ENCODE measurements at regions not wholly inside any gene's neighbourhood (a gene's known extent, or its start where the extent isn't known, plus 50 kb on each side); places are given as distances from the start of the nearest gene placed in this dataset.

DNA sequence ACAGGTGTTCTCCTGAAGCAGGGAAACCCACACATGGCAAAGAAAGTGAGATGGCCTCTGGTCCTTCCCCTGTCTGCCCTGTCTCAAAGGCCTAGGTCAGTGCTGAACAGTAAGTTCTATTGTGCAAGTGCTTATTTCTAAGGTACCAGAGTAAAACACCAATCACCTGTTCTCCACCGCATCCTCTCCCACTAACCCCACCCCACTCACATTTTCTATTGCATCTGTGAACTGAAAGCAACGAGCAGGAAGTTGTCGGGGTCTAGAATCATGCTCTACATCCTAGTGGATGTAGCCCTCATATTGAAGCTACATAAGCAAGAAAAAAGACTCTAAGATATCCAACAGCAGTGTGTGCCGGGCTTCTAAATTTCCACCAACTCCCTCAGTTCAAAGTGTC is 265.9 kb downstream of the ENC1 start:
- Histone ChIP-seq H3K36me3 (ENCODE audit: control insufficient read depth in 2 of 2, extremely low read depth in 1 of 2, insufficient read depth in 1 of 2, low read length in 1 of 2) (no peaks in the 10 kb centered on the region), H3K27me3 (replicated peaks in 1 of 2; ENCODE audit: control insufficient read depth in 2 of 2, extremely low read depth in 1 of 2, insufficient read depth in 2 of 2, low read length in 1 of 2) (peaks cover 0 to 3% of the 10 kb centered on the region in 2 experiments), H3K9me3 (no peaks in the 10 kb centered on the region), H3K27ac (ENCODE audit: low read length) (no peak overlapping the region), H3K4me1 (ENCODE audit: control insufficient read depth in 1 of 2, extremely low read depth in 1 of 2, insufficient read depth in 2 of 2, low read length in 2 of 2) (no peaks in the 10 kb centered on the region), H3K4me3 (ENCODE audit: control insufficient read depth in 1 of 2, extremely low read depth in 1 of 2, low read length in 1 of 2) (no peak overlapping the region)
- ATAC-seq (replicated peaks in 1 of 4) (peak in 1 of 4 experiments; percentile 38), DNase-seq (no peak)
- POLR2A ChIA-PET = no interaction called here
- H3K9me3 Mint-ChIP-seq = no peaks in the 10 kb centered on the region
- H3K27me3 Mint-ChIP-seq = peaks cover 0 to 9% of the 10 kb centered on the region in 2 donors
- H3K4me3 Mint-ChIP-seq = no peak overlapping the region
- H3K36me3 Mint-ChIP-seq = no peaks in the 10 kb centered on the region
- WGBS (ENCODE audit: insufficient coverage) = 44% methylated on average over 2 of the region's 4 CpGs
- no peaks in the 10 kb centered on the region for H3K4me1 Mint-ChIP-seq
- H3K27ac Mint-ChIP-seq = no peak overlapping the region
- CTCF ChIA-PET = no interaction called here

- no peaks in the 10 kb centered on the region for H3K4me1 ChIP-seq (ENCODE audit: control insufficient read depth in 1 of 2, extremely low read depth in 1 of 2, insufficient read depth in 2 of 2, low read length in 2 of 2)
- H3K4me1 Mint-ChIP-seq = no peaks in the 10 kb centered on the region
- H3K27ac ChIP-seq (ENCODE audit: low read length) = no peak overlapping the region
- no peak overlapping the region for H3K27ac Mint-ChIP-seq
- peaks cover 0 to 3% of the 10 kb centered on the region in 2 experiments for H3K27me3 ChIP-seq (replicated peaks in 1 of 2; ENCODE audit: control insufficient read depth in 2 of 2, extremely low read depth in 1 of 2, insufficient read depth in 2 of 2, low read length in 1 of 2)
- H3K4me3 Mint-ChIP-seq = no peak overlapping the region
- no peaks in the 10 kb centered on the region for H3K9me3 ChIP-seq
- H3K36me3 ChIP-seq (ENCODE audit: control insufficient read depth in 2 of 2, extremely low read depth in 1 of 2, insufficient read depth in 1 of 2, low read length in 1 of 2) = no peaks in the 10 kb centered on the region
- no peaks in the 10 kb centered on the region for H3K36me3 Mint-ChIP-seq
- H3K4me3 ChIP-seq (ENCODE audit: control insufficient read depth in 1 of 2, extremely low read depth in 1 of 2, low read length in 1 of 2) = no peak overlapping the region
- H3K9me3 Mint-ChIP-seq = no peaks in the 10 kb centered on the region
- no CpG with 5 or more reads among the region's 1 CpG for WGBS (ENCODE audit: insufficient coverage)
- no peak for DNase-seq
- no peak for ATAC-seq (replicated peaks in 1 of 4)
- ChIA-PET POLR2A (no interaction called here), CTCF (no interaction called here)
- H3K27me3 Mint-ChIP-seq = peaks cover 0 to 4% of the 10 kb centered on the region in 2 donors
These were observed 267.5 kb downstream of the ENC1 start for GRCh38 chr5:74373076-74373475.

DNA sequence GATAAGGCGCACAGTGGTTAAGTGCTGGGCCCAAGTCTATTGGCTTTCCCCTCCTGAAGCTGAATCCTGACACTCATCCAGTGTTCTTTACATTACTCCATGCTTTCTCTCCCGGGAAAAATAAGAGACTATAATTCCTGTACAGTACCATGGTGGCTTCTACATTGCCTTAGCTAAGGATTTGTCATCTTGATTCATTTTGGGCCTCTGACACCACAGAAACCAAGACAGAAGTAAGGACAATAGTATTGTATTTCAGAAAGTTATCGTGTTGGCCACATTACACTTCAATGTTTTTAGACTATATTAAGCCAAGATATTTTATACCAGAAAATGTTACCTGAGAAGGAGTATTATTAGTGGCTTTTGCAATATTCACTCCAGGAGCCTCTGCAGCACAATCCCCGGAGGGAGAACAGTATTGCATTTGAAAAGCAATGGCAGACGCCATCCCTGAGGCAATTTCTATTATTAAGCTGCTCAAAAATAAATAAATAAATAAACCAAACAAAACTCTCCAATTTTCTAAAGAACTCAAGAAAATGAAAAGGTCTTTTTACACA is 267.9 kb downstream of the ENC1 start:
- Histone ChIP-seq H3K4me1 (ENCODE audit: control insufficient read depth in 1 of 2, extremely low read depth in 1 of 2, insufficient read depth in 2 of 2, low read length in 2 of 2) (no peaks in the 10 kb centered on the region), H3K9me3 (no peaks in the 10 kb centered on the region), H3K27ac (ENCODE audit: low read length) (no peak overlapping the region), H3K27me3 (replicated peaks in 1 of 2; ENCODE audit: control insufficient read depth in 2 of 2, extremely low read depth in 1 of 2, insufficient read depth in 2 of 2, low read length in 1 of 2) (peaks cover 0 to 3% of the 10 kb centered on the region in 2 experiments), H3K4me3 (ENCODE audit: control insufficient read depth in 1 of 2, extremely low read depth in 1 of 2, low read length in 1 of 2) (no peak overlapping the region), H3K36me3 (ENCODE audit: control insufficient read depth in 2 of 2, extremely low read depth in 1 of 2, insufficient read depth in 1 of 2, low read length in 1 of 2) (no peaks in the 10 kb centered on the region)
- H3K36me3 Mint-ChIP-seq = no peaks in the 10 kb centered on the region
- H3K27me3 Mint-ChIP-seq = no peaks in the 10 kb centered on the region
- CTCF ChIA-PET = no interaction called here
- H3K4me1 Mint-ChIP-seq = no peaks in the 10 kb centered on the region
- ATAC-seq (replicated peaks in 1 of 4) = no peak
- POLR2A ChIA-PET = no interaction called here
- H3K9me3 Mint-ChIP-seq = no peaks in the 10 kb centered on the region
- DNase-seq = no peak
- no peak overlapping the region for H3K4me3 Mint-ChIP-seq
- H3K27ac Mint-ChIP-seq = no peak overlapping the region
- no CpG with 5 or more reads among the region's 5 CpGs for WGBS (ENCODE audit: insufficient coverage)

DNA sequence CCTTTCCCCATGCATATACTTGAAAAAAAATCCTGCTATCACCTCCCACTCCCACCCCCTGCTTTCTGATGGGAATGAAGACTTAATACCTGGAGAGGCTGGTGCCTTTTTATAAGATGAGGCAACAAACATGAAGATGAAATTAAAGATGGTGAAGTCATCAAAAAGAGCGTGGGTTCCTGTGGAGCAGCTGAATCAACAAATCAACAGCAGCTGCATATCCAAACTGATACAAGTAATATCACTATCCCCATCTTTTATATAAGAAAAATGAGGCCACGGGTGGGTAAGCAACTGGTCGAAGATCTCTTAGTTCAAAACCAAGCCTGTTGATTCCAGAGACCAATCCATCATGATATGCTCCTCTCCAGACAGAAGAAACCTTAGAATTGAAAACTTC is 268.5 kb downstream of the ENC1 start:
- 82% methylated on average over 2 of the region's 3 CpGs for WGBS (ENCODE audit: insufficient coverage)

GRCh38 chr5:74371621-74372020 is 268.9 kb downstream of the ENC1 start:
- Histone ChIP-seq H3K4me1 (ENCODE audit: control insufficient read depth in 1 of 2, extremely low read depth in 1 of 2, insufficient read depth in 2 of 2, low read length in 2 of 2) (no peaks in the 10 kb centered on the region), H3K27ac (ENCODE audit: low read length) (no peak overlapping the region), H3K27me3 (replicated peaks in 1 of 2; ENCODE audit: control insufficient read depth in 2 of 2, extremely low read depth in 1 of 2, insufficient read depth in 2 of 2, low read length in 1 of 2) (peaks cover 0 to 4% of the 10 kb centered on the region in 2 experiments), H3K36me3 (ENCODE audit: control insufficient read depth in 2 of 2, extremely low read depth in 1 of 2, insufficient read depth in 1 of 2, low read length in 1 of 2) (no peaks in the 10 kb centered on the region), H3K9me3 (no peaks in the 10 kb centered on the region), H3K4me3 (ENCODE audit: control insufficient read depth in 1 of 2, extremely low read depth in 1 of 2, low read length in 1 of 2) (no peak overlapping the region)
- Mint-ChIP-seq H3K27ac (no peak overlapping the region), H3K27me3 (no peaks in the 10 kb centered on the region), H3K36me3 (no peaks in the 10 kb centered on the region), H3K4me3 (no peak overlapping the region), H3K4me1 (no peaks in the 10 kb centered on the region), H3K9me3 (no peaks in the 10 kb centered on the region)
- ChIA-PET CTCF (no interaction called here), POLR2A (no interaction called here)
- WGBS (ENCODE audit: insufficient coverage) = 90% methylated on average over 4 of the region's 5 CpGs
- ATAC-seq (replicated peaks in 1 of 4) (no peak), DNase-seq (no peak)

More for the DNA sequence above, 268.5 kb downstream of the ENC1 start:
- ATAC-seq (replicated peaks in 1 of 4) (no peak), DNase-seq (no peak)
- no peaks in the 10 kb centered on the region for H3K36me3 ChIP-seq (ENCODE audit: control insufficient read depth in 2 of 2, extremely low read depth in 1 of 2, insufficient read depth in 1 of 2, low read length in 1 of 2)
- no peak overlapping the region for H3K4me3 ChIP-seq (ENCODE audit: control insufficient read depth in 1 of 2, extremely low read depth in 1 of 2, low read length in 1 of 2)
- H3K4me3 Mint-ChIP-seq = no peak overlapping the region
- H3K27me3 Mint-ChIP-seq = no peaks in the 10 kb centered on the region
- H3K4me1 Mint-ChIP-seq = no peaks in the 10 kb centered on the region
- ChIA-PET POLR2A (no interaction called here), CTCF (no interaction called here)
- H3K9me3 ChIP-seq = no peaks in the 10 kb centered on the region
- no peaks in the 10 kb centered on the region for H3K4me1 ChIP-seq (ENCODE audit: control insufficient read depth in 1 of 2, extremely low read depth in 1 of 2, insufficient read depth in 2 of 2, low read length in 2 of 2)
- no peaks in the 10 kb centered on the region for H3K36me3 Mint-ChIP-seq
- no peak overlapping the region for H3K27ac Mint-ChIP-seq
- peaks cover 0 to 2% of the 10 kb centered on the region in 2 experiments for H3K27me3 ChIP-seq (replicated peaks in 1 of 2; ENCODE audit: control insufficient read depth in 2 of 2, extremely low read depth in 1 of 2, insufficient read depth in 2 of 2, low read length in 1 of 2)
- H3K9me3 Mint-ChIP-seq = no peaks in the 10 kb centered on the region
- no peak overlapping the region for H3K27ac ChIP-seq (ENCODE audit: low read length)

GRCh38 chr5:74370168-74370567 is 270.4 kb downstream of the ENC1 start:
- H3K27me3 Mint-ChIP-seq = no peaks in the 10 kb centered on the region
- H3K4me3 ChIP-seq (ENCODE audit: control insufficient read depth in 1 of 2, extremely low read depth in 1 of 2, low read length in 1 of 2) = no peak overlapping the region
- no peaks in the 10 kb centered on the region for H3K36me3 Mint-ChIP-seq
- ChIA-PET POLR2A (no interaction called here), CTCF (no interaction called here)
- no peaks in the 10 kb centered on the region for H3K4me1 Mint-ChIP-seq
- no peaks in the 10 kb centered on the region for H3K36me3 ChIP-seq (ENCODE audit: control insufficient read depth in 2 of 2, extremely low read depth in 1 of 2, insufficient read depth in 1 of 2, low read length in 1 of 2)
- H3K4me1 ChIP-seq (ENCODE audit: control insufficient read depth in 1 of 2, extremely low read depth in 1 of 2, insufficient read depth in 2 of 2, low read length in 2 of 2) = no peaks in the 10 kb centered on the region
- H3K27ac ChIP-seq (ENCODE audit: low read length) = no peak overlapping the region
- no peak for ATAC-seq (replicated peaks in 1 of 4)
- no peaks in the 10 kb centered on the region for H3K9me3 Mint-ChIP-seq
- DNase-seq = no peak
- H3K27ac Mint-ChIP-seq = no peak overlapping the region
- no peaks in the 10 kb centered on the region for H3K9me3 ChIP-seq
- 85% methylated on average over 6 of the region's 7 CpGs for WGBS (ENCODE audit: insufficient coverage)
- peaks cover 0 to 4% of the 10 kb centered on the region in 2 experiments for H3K27me3 ChIP-seq (replicated peaks in 1 of 2; ENCODE audit: control insufficient read depth in 2 of 2, extremely low read depth in 1 of 2, insufficient read depth in 2 of 2, low read length in 1 of 2)
- H3K4me3 Mint-ChIP-seq = no peak overlapping the region

- no peak for ATAC-seq (replicated peaks in 1 of 4)
- Histone ChIP-seq H3K4me1 (ENCODE audit: control insufficient read depth in 1 of 2, extremely low read depth in 1 of 2, insufficient read depth in 2 of 2, low read length in 2 of 2) (no peaks in the 10 kb centered on the region), H3K9me3 (no peaks in the 10 kb centered on the region), H3K36me3 (ENCODE audit: control insufficient read depth in 2 of 2, extremely low read depth in 1 of 2, insufficient read depth in 1 of 2, low read length in 1 of 2) (no peaks in the 10 kb centered on the region), H3K27ac (ENCODE audit: low read length) (no peak overlapping the region), H3K27me3 (replicated peaks in 1 of 2; ENCODE audit: control insufficient read depth in 2 of 2, extremely low read depth in 1 of 2, insufficient read depth in 2 of 2, low read length in 1 of 2) (peaks cover 0 to 7% of the 10 kb centered on the region in 2 experiments), H3K4me3 (ENCODE audit: control insufficient read depth in 1 of 2, extremely low read depth in 1 of 2, low read length in 1 of 2) (no peak overlapping the region)
- Mint-ChIP-seq H3K27me3 (no peaks in the 10 kb centered on the region), H3K4me1 (no peaks in the 10 kb centered on the region), H3K36me3 (no peaks in the 10 kb centered on the region), H3K4me3 (no peak overlapping the region), H3K27ac (no peak overlapping the region), H3K9me3 (no peaks in the 10 kb centered on the region)
- no CpG with 5 or more reads among the region's 6 CpGs for WGBS (ENCODE audit: insufficient coverage)
- DNase-seq = no peak
- ChIA-PET POLR2A (no interaction called here), CTCF (no interaction called here)
These were observed 271.4 kb downstream of the ENC1 start for GRCh38 chr5:74369173-74369572.

Data from T-cell (primary cell).